Common myeloid progenitor, CD34-positive (primary cell): ENCODE measurements at regions not wholly inside any gene's neighbourhood (a gene's known extent, or its start where the extent isn't known, plus 50 kb on each side); places are given as distances from the start of the nearest gene placed in this dataset.

Experiments used
- CTCF ChIA-PET: fragments of 350-600 bp; sonication (Branson Sonifier 250); formaldehyde crosslinking; loops from one replicate; lab custom pipeline; 2021; ENCODE audit warnings: antibody characterized with exemption; lab: Charles Lee
- POLR2A ChIA-PET: fragments of 350-600 bp; sonication (Branson Sonifier 250); formaldehyde crosslinking; loops from one replicate; lab custom pipeline; 2021; ENCODE audit warnings: antibody characterized with exemption; lab: Charles Lee
- DNase-seq, 3 donors: peaks; one replicate each; pipeline versions ENCODE4 v3.0.0 to v3.0.0-alpha.2; 2013
- H3K27ac ChIP-seq, 2 experiments: 1 replicate in 1 of 2; 2 replicates in 1 of 2; pipeline ENCODE4 v1.7.0; 2013; ENCODE audit warnings: inconsistent platforms in 2 of 2, low read length in 2 of 2, mild to moderate bottlenecking in 2 of 2, low read depth in 1 of 2, moderate library complexity in 1 of 2; ENCODE audit not compliant: severe bottlenecking in 2 of 2, insufficient read depth in 1 of 2, poor library complexity in 1 of 2
- H3K27me3 ChIP-seq, 5 experiments: replicated peaks in 2 of 5; 1 replicate in 3 of 5; 2 replicates in 2 of 5; pipeline versions ENCODE4 v1.6.1 to v1.7.0; 2013; ENCODE audit warnings: low read length in 4 of 5, mild to moderate bottlenecking in 2 of 5, moderate library complexity in 2 of 5, inconsistent platforms in 1 of 5; ENCODE audit not compliant: insufficient read depth in 5 of 5, control insufficient read depth in 4 of 5
- H3K36me3 ChIP-seq, 4 experiments: 1 replicate in 2 of 4; 2 replicates in 2 of 4; pipeline versions ENCODE4 v1.6.1 to v1.7.0; 2013; ENCODE audit warnings: low read length in 3 of 4, control low read depth in 1 of 4, mild to moderate bottlenecking in 1 of 4; ENCODE audit not compliant: control insufficient read depth in 4 of 4, insufficient read depth in 4 of 4
- H3K4me1 ChIP-seq, 4 experiments: 1 replicate in 3 of 4; 2 replicates in 1 of 4; pipeline versions ENCODE4 v1.6.1 to v1.7.1; 2013; ENCODE audit warnings: low read length in 3 of 4, mild to moderate bottlenecking in 3 of 4, control low read depth in 1 of 4, inconsistent platforms in 1 of 4, moderate library complexity in 1 of 4; ENCODE audit not compliant: control insufficient read depth in 4 of 4, insufficient read depth in 4 of 4; ENCODE audit errors: control extremely low read depth in 1 of 4
- H3K4me3 ChIP-seq, 7 experiments: 1 replicate in 4 of 7; 2 replicates in 3 of 7; pipeline versions ENCODE4 v1.5.1 to v1.7.0; 2013; ENCODE audit warnings: mild to moderate bottlenecking in 7 of 7, low read length in 6 of 7, moderate library complexity in 6 of 7, inconsistent platforms in 2 of 7, low read depth in 2 of 7, control low read depth in 1 of 7; ENCODE audit not compliant: insufficient read depth in 4 of 7, control insufficient read depth in 1 of 7; ENCODE audit errors: extremely low read depth in 1 of 7
- H3K9me3 ChIP-seq, 5 experiments: 1 replicate in 4 of 5; 2 replicates in 1 of 5; pipeline versions ENCODE4 v1.6.1 to v1.7.1; 2013; ENCODE audit warnings: low read length in 4 of 5, mild to moderate bottlenecking in 2 of 5, inconsistent platforms in 1 of 5, low read depth in 1 of 5, moderate library complexity in 1 of 5; ENCODE audit not compliant: control insufficient read depth in 4 of 5, insufficient read depth in 2 of 5; ENCODE audit errors: control extremely low read depth in 1 of 5
- WGBS: methylation state at CpG from one replicate; pipeline ENCODE4 v1.1.5; 2013; ENCODE audit not compliant: insufficient coverage; 5-methylcytosine and 5-hydroxymethylcytosine counted together

- Histone ChIP-seq H3K36me3 (no peaks in the 10 kb centered on the region), H3K27me3 (no peaks in the 10 kb centered on the region), H3K9me3 (no peaks in the 10 kb centered on the region), H3K27ac (no peak overlapping the region), H3K4me3 (no peak overlapping the region), H3K4me1 (peaks cover 0 to 13% (median 3%) of the 10 kb centered on the region in 4 experiments)
- DNase-seq: no peak
- ChIA-PET CTCF (interaction anchor here (0.9 to 1.1 kb wide), 2 partner anchors 14 to 15 kb away, joined by 3 to 4 read pairs; no protein-coding TSS in a partner anchor), POLR2A (no interaction called here)
- 83% methylated on average over 2 of the region's 3 CpGs for WGBS
These were observed 497.4 kb downstream of the RPS24 start for GRCh38 chr10:78531088-78531487.

- no peak overlapping the region for H3K4me3 ChIP-seq
- WGBS: 40% methylated on average over 3 of the region's 3 CpGs
These were observed 498.9 kb downstream of the RPS24 start for GRCh38 chr10:78532480-78533042.

GRCh38 chr10:78533098-78533497 lies 499.4 kb downstream of the RPS24 start:
- Histone ChIP-seq H3K4me3 (no peak overlapping the region), H3K9me3 (no peaks in the 10 kb centered on the region), H3K4me1 (peaks cover 0 to 13% (median 3%) of the 10 kb centered on the region in 4 experiments), H3K27ac (no peak overlapping the region), H3K36me3 (no peaks in the 10 kb centered on the region), H3K27me3 (no peaks in the 10 kb centered on the region)
- DNase-seq: no peak
- ChIA-PET CTCF (no interaction called here), POLR2A (no interaction called here)
- 100% methylated on average over 4 of the region's 5 CpGs for WGBS

More at GRCh38 chr10:78532480-78533042, 498.9 kb downstream of the RPS24 start:
- Histone ChIP-seq H3K27me3 (no peaks in the 10 kb centered on the region), H3K36me3 (no peaks in the 10 kb centered on the region), H3K9me3 (no peaks in the 10 kb centered on the region), H3K4me1 (peaks cover 0 to 13% (median 3%) of the 10 kb centered on the region in 4 experiments), H3K27ac (no peak overlapping the region)
- DNase-seq: peak in 1 of 3 donors; percentile 6
- ChIA-PET CTCF (no interaction called here), POLR2A (no interaction called here)

- no peaks in the 10 kb centered on the region for H3K27me3 ChIP-seq
These were observed 500.1 kb downstream of the RPS24 start for GRCh38 chr10:78533776-78534175.

GRCh38 chr10:78535716-78536218 lies 502.1 kb downstream of the RPS24 start:
- Histone ChIP-seq H3K27ac (no peak overlapping the region), H3K4me1 (peaks cover 0 to 26% (median 4%) of the 10 kb centered on the region in 4 experiments), H3K36me3 (no peaks in the 10 kb centered on the region), H3K27me3 (no peaks in the 10 kb centered on the region), H3K9me3 (no peaks in the 10 kb centered on the region), H3K4me3 (no peak overlapping the region)
- 97% methylated on average over 4 of the region's 4 CpGs for WGBS
- CTCF ChIA-PET: no interaction called here
- no peak for DNase-seq
- POLR2A ChIA-PET: no interaction called here

More at GRCh38 chr10:78533776-78534175, 500.1 kb downstream of the RPS24 start:
- no peaks in the 10 kb centered on the region for H3K9me3 ChIP-seq
- no peak overlapping the region for H3K27ac ChIP-seq
- no peaks in the 10 kb centered on the region for H3K36me3 ChIP-seq
- H3K4me1 ChIP-seq: peaks cover 0 to 13% (median 3%) of the 10 kb centered on the region in 4 experiments
- no peak overlapping the region for H3K4me3 ChIP-seq
- POLR2A ChIA-PET: no interaction called here
- WGBS: 96% methylated on average over 3 of the region's 5 CpGs
- DNase-seq: no peak
- CTCF ChIA-PET: no interaction called here

GRCh38 chr10:78537018-78537417 lies 503.4 kb downstream of the RPS24 start:
- Histone ChIP-seq H3K36me3 (no peaks in the 10 kb centered on the region), H3K4me3 (no peak overlapping the region), H3K9me3 (no peaks in the 10 kb centered on the region), H3K27ac (no peak overlapping the region), H3K27me3 (no peaks in the 10 kb centered on the region), H3K4me1 (peaks cover 0 to 33% (median 4%) of the 10 kb centered on the region in 4 experiments)
- ChIA-PET CTCF (no interaction called here), POLR2A (no interaction called here)
- DNase-seq: no peak
- WGBS: 93% methylated on average over 5 of the region's 5 CpGs

GRCh38 chr10:78539247-78539766 lies 505.6 kb downstream of the RPS24 start:
- H3K27me3 ChIP-seq: no peaks in the 10 kb centered on the region
- no peak overlapping the region for H3K27ac ChIP-seq
- H3K4me1 ChIP-seq: peaks cover 0 to 21% (median 1%) of the 10 kb centered on the region in 4 experiments
- ChIA-PET POLR2A (interaction anchor here (0.6 kb wide), 1 partner anchor 159 kb away, joined by 6 read pairs; no protein-coding TSS in a partner anchor), CTCF (interaction anchor here (0.6 kb wide), 1 partner anchor 127 kb away, joined by 8 read pairs; no protein-coding TSS in a partner anchor)
- H3K9me3 ChIP-seq: no peaks in the 10 kb centered on the region
- H3K36me3 ChIP-seq: no peaks in the 10 kb centered on the region
- WGBS: 100% methylated on average over 3 of the region's 7 CpGs
- H3K4me3 ChIP-seq: no peak overlapping the region
- no peak for DNase-seq
